Brain microvascular endothelial cell (primary cell): ENCODE measurements at regions not wholly inside any gene's neighbourhood (a gene's known extent, or its start where the extent isn't known, plus 50 kb on each side); places are given as distances from the start of the nearest gene placed in this dataset.

ENCODE experiments used
- DNase-seq: peaks from one replicate; pipeline ENCODE4 v3.0.0-alpha.2; 2020
- H3K27ac ChIP-seq: fragments of 250-450 bp; sonication (Bioruptor Pico); 2 replicates; pipeline ENCODE4 v1.5.1; 2020; ENCODE audit warnings: mild to moderate bottlenecking, moderate library complexity
- H3K27me3 ChIP-seq: fragments of 250-450 bp; sonication (Bioruptor Pico); replicated peaks from 2 replicates; pipeline ENCODE4 v1.5.1; 2020; ENCODE audit warnings: mild to moderate bottlenecking
- H3K36me3 ChIP-seq: fragments of 250-450 bp; sonication (Bioruptor Pico); replicated peaks from 2 replicates; pipeline ENCODE4 v1.5.1; 2020; ENCODE audit warnings: mild to moderate bottlenecking
- H3K4me3 ChIP-seq: 2 replicates; pipeline ENCODE4 v1.5.1; 2011; ENCODE audit warnings: low read depth, mild to moderate bottlenecking, control low read depth, low read length, moderate library complexity
- CTCF ChIP-seq: IDR thresholded peaks from 2 replicates; pipeline ENCODE4 v1.5.1; 2011; ENCODE audit warnings: low read depth, mild to moderate bottlenecking, moderate library complexity, low read length, control low read depth, inconsistent platforms; ENCODE audit errors: missing control alignments
- in situ Hi-C: cut with HindIII; loops from 2 replicates; pipeline ENCODE4 v1.10.0; 2017; ENCODE audit warnings: low sequenced_read_pairs, low pct_ligation_motif_present

GRCh38 chr3:103690536-103690935, 1255.7 kb downstream of the ZPLD1 start:
- Histone ChIP-seq H3K4me3 (no peak overlapping the region), H3K27ac (no peak overlapping the region), H3K36me3 (no peaks in the 10 kb centered on the region), H3K27me3 (no peaks in the 10 kb centered on the region)
- no peak for DNase-seq
- in situ Hi-C loops: no loop called here
- no peak for TF ChIP-seq CTCF

DNA sequence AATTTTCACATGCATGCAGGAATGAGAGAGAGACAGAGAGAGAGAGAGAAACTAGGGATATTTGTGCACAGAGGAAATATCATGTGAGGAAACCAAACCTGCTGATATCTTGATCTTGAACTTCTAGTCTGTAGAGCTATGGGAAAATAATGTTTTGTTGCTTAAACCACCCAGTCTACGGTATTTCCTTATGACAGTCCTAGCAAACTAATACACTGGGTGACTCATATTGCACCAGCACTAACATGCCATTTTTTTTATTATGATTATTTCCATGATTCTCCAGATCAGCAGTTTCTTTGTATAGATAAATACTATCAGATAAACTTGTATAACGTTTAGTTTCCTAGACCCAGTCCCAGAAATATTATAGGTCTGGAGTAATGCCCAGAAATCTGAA, 1259.0 kb downstream of the ZPLD1 start:
- in situ Hi-C loops: no loop called here
- Histone ChIP-seq H3K27ac (no peak overlapping the region), H3K4me3 (no peak overlapping the region), H3K36me3 (no peaks in the 10 kb centered on the region), H3K27me3 (no peaks in the 10 kb centered on the region)
- no peak for TF ChIP-seq CTCF
- no peak for DNase-seq

DNA sequence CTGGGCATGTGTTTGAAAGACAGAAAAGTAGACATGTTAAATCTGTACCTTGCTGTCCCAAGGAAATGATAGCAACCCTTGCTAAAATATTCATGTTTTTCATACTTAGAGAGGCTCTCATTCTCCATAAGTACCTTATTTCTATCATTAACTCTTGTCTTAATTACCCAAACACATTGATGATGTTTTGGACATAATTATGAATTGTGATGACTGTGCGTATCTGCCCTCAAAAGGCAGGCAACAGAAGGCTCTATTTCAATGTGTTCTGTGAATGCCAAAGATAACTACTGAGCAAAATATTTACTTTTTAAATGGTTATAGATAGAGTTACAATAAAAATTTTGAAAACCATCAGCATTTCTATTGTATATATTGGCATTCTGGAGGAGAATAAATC, 1263.8 kb downstream of the ZPLD1 start:
- Histone ChIP-seq H3K36me3 (no peaks in the 10 kb centered on the region), H3K4me3 (no peak overlapping the region), H3K27ac (no peak overlapping the region), H3K27me3 (no peaks in the 10 kb centered on the region)
- no peak for TF ChIP-seq CTCF
- DNase-seq: no peak
- in situ Hi-C loops: no loop called here

DNA sequence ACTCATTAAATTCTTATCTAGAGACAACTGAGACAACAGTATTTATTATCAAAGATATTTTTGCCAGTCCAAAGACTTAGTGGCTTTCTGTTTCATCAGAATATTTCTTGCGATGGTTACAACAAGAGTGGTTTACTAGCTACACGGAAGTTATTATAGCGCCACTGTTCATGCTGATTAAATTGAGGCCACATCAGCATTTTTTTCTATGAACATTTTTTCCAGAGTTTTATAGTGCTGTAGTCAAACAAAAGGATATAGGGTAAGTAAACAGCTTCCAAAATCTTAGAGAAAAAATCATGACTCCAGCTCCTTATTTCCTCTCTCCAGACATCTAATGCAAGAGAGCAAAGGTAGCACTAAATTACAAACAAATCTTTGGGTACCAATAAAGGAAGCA, 1264.4 kb downstream of the ZPLD1 start:
- Histone ChIP-seq H3K27ac (no peak overlapping the region), H3K27me3 (no peaks in the 10 kb centered on the region), H3K36me3 (no peaks in the 10 kb centered on the region), H3K4me3 (no peak overlapping the region)
- no peak for DNase-seq
- TF ChIP-seq CTCF: no peak
- in situ Hi-C loops: no loop called here

DNA sequence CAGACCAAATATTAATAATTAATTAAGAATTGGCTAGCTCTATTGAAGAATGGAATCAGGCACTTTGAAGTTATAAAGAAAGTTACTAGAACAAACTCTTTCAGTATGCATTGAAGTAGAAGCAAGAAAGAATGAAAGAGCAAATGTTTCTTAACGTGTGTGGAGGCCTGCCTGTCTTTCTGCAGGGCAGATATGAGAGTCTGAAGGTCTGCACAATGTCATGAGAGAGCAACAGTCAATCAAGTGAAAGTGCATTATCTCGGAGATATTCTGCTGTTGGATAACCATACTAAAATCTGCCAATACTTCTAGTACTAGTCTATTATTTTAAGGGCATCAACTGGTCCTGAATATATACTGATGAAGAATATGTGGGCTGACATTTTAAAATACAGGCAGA, 1270.8 kb downstream of the ZPLD1 start:
- Histone ChIP-seq H3K4me3 (no peak overlapping the region), H3K27me3 (no peaks in the 10 kb centered on the region), H3K36me3 (no peaks in the 10 kb centered on the region), H3K27ac (no peak overlapping the region)
- TF ChIP-seq CTCF: no peak
- in situ Hi-C loops: no loop called here
- no peak for DNase-seq

- H3K27ac ChIP-seq: no peak overlapping the region
- no peak overlapping the region for H3K4me3 ChIP-seq
- no peak for DNase-seq
- H3K27me3 ChIP-seq: no peaks in the 10 kb centered on the region
- no peaks in the 10 kb centered on the region for H3K36me3 ChIP-seq
- TF ChIP-seq CTCF: no peak
- in situ Hi-C loops: no loop called here
Observed at GRCh38 chr3:103706671-103707070, 1271.9 kb downstream of the ZPLD1 start.
